OCI-LY1 (cell line): ENCODE measurements at regions not wholly inside any gene's neighbourhood (a gene's known extent, or its start where the extent isn't known, plus 50 kb on each side); places are given as distances from the start of the nearest gene placed in this dataset.

Source experiments
- H2AFZ ChIP-seq: fragments of 200-600 bp; sonication (generic), shearing (Covaris generic); 2 replicates; pipeline ENCODE4 v1.6.0; 2014; ENCODE audit warnings: antibody characterized with exemption, mild to moderate bottlenecking, low read length
- H3F3A ChIP-seq: fragments of 200-600 bp; sonication (generic), shearing (Covaris generic); 2 replicates; pipeline ENCODE4 v1.6.0; 2014; ENCODE audit warnings: mild to moderate bottlenecking, antibody characterized with exemption, low read length, moderate library complexity; ENCODE audit not compliant: insufficient read depth
- H3K27ac ChIP-seq: fragments of 200-600 bp; sonication (generic); 2 replicates; pipeline ENCODE4 v1.5.1; 2014; ENCODE audit warnings: low read length, mixed run types, mild to moderate bottlenecking, low read depth; ENCODE audit not compliant: poor library complexity, severe bottlenecking
- H3K27me3 ChIP-seq: fragments of 200-600 bp; sonication (generic); 2 replicates; pipeline ENCODE4 v1.6.0; 2014; ENCODE audit warnings: antibody characterized with exemption, mild to moderate bottlenecking, low read length, moderate library complexity; ENCODE audit not compliant: insufficient read depth
- H3K36me3 ChIP-seq: fragments of 200-600 bp; sonication (generic); 2 replicates; pipeline ENCODE4 v1.6.1; 2014; ENCODE audit warnings: mild to moderate bottlenecking, antibody characterized with exemption, low read length, moderate library complexity, mixed read lengths; ENCODE audit not compliant: insufficient read depth
- H3K4me1 ChIP-seq: fragments of 200-600 bp; sonication (generic); 2 replicates; pipeline ENCODE4 v1.5.1; 2014; ENCODE audit warnings: mild to moderate bottlenecking, low read length, moderate library complexity; ENCODE audit not compliant: insufficient read depth, severe bottlenecking
- H3K4me2 ChIP-seq: fragments of 200-600 bp; sonication (generic), shearing (Covaris generic); 2 replicates; pipeline ENCODE4 v1.6.1; 2014; ENCODE audit warnings: low read length
- H3K4me3 ChIP-seq: fragments of 200-600 bp; sonication (generic); 2 replicates; pipeline ENCODE4 v1.5.1; 2014; ENCODE audit warnings: low read length, low read depth, mild to moderate bottlenecking, mixed read lengths; ENCODE audit not compliant: poor library complexity, severe bottlenecking
- H3K79me2 ChIP-seq: fragments of 200-600 bp; shearing (Covaris generic); 2 replicates; pipeline ENCODE4 v1.6.1; 2016; ENCODE audit warnings: mixed run types, low read length, mixed read lengths; ENCODE audit not compliant: insufficient read depth
- H3K9ac ChIP-seq: fragments of 200-600 bp; sonication (generic), shearing (Covaris generic); 2 replicates; pipeline ENCODE4 v1.6.1; 2014; ENCODE audit warnings: mild to moderate bottlenecking, low read length, mixed read lengths
- H3K9me2 ChIP-seq: fragments of 200-600 bp; sonication (generic), shearing (Covaris generic); 2 replicates; pipeline ENCODE4 v1.6.1; 2014; ENCODE audit warnings: low read depth, mild to moderate bottlenecking, low read length, mixed read lengths
- H3K9me3 ChIP-seq: fragments of 200-600 bp; shearing (Covaris generic); 2 replicates; pipeline ENCODE4 v1.6.1; 2014; ENCODE audit warnings: low read length, mixed read lengths
- H4K20me1 ChIP-seq: fragments of 200-600 bp; sonication (generic), shearing (Covaris generic); 2 replicates; pipeline ENCODE4 v1.6.0; 2016; ENCODE audit warnings: mild to moderate bottlenecking, low read length; ENCODE audit not compliant: insufficient read depth
- CTCF ChIP-seq: fragments of 200-600 bp; sonication (generic), shearing (Covaris generic); IDR thresholded peaks from 2 replicates; pipeline ENCODE4 v1.5.1; 2017; ENCODE audit warnings: mild to moderate bottlenecking, antibody characterized with exemption, low read length, moderate library complexity, mixed read lengths
- EZH2 ChIP-seq: fragments of 200-600 bp; sonication (generic), shearing (Covaris generic); IDR thresholded peaks from 2 replicates; pipeline ENCODE4 v1.8.0; 2017; ENCODE audit warnings: borderline replicate concordance, mixed run types, mild to moderate bottlenecking, antibody characterized with exemption, low read length, moderate library complexity, mixed read lengths

GRCh38 chr18:70705831-70706416 is 417.1 kb downstream of the SOCS6 start:
- no peaks in the 10 kb centered on the region for H3K79me2 ChIP-seq
- H3F3A ChIP-seq: no peaks in the 10 kb centered on the region
- H2AFZ ChIP-seq: no peak overlapping the region
- peaks cover 41% of the 10 kb centered on the region for H3K4me1 ChIP-seq
- H3K9me2 ChIP-seq: no peaks in the 10 kb centered on the region
- H3K4me2 ChIP-seq: no peak overlapping the region
- TF ChIP-seq CTCF (no peak), EZH2 (no peak)
- no peaks in the 10 kb centered on the region for H3K27me3 ChIP-seq
- H3K9ac ChIP-seq: no peak overlapping the region
- peaks cover 2% of the 10 kb centered on the region; the same call in 1 of the 2 replicates for H3K9me3 ChIP-seq
- no peaks in the 10 kb centered on the region for H4K20me1 ChIP-seq
- H3K27ac ChIP-seq: peak overlapping the region; percentile 7
- H3K36me3 ChIP-seq: no peaks in the 10 kb centered on the region
- H3K4me3 ChIP-seq: no peak overlapping the region

- Histone ChIP-seq H3K9me3 (peaks cover 2% of the 10 kb centered on the region; the same call in 1 of the 2 replicates), H3K9me2 (no peaks in the 10 kb centered on the region), H4K20me1 (no peaks in the 10 kb centered on the region), H3K36me3 (no peaks in the 10 kb centered on the region; the same call in 1 of the 2 replicates), H3K9ac (no peak overlapping the region), H3F3A (no peaks in the 10 kb centered on the region), H2AFZ (no peak overlapping the region), H3K4me2 (no peak overlapping the region), H3K79me2 (no peaks in the 10 kb centered on the region), H3K27ac (no peak overlapping the region), H3K4me3 (no peak overlapping the region), H3K27me3 (no peaks in the 10 kb centered on the region), H3K4me1 (peaks cover 20% of the 10 kb centered on the region)
- TF ChIP-seq EZH2 (no peak), CTCF (no peak)
Measured at GRCh38 chr18:70700496-70700895, 411.7 kb downstream of the SOCS6 start.

GRCh38 chr18:70698574-70698973 is 409.7 kb downstream of the SOCS6 start:
- Histone ChIP-seq H3K4me1 (peaks cover 12% of the 10 kb centered on the region), H3K27ac (no peak overlapping the region), H3K9me2 (no peaks in the 10 kb centered on the region), H3F3A (no peaks in the 10 kb centered on the region), H3K27me3 (no peaks in the 10 kb centered on the region), H3K36me3 (no peaks in the 10 kb centered on the region; the same call in 1 of the 2 replicates), H2AFZ (no peak overlapping the region), H3K79me2 (no peaks in the 10 kb centered on the region), H3K9me3 (peaks cover 2% of the 10 kb centered on the region; the same call in 1 of the 2 replicates), H3K9ac (no peak overlapping the region), H3K4me3 (no peak overlapping the region), H3K4me2 (no peak overlapping the region), H4K20me1 (no peaks in the 10 kb centered on the region)
- TF ChIP-seq CTCF (no peak), EZH2 (no peak)
